ENCODE measurements at regions not wholly inside any gene's neighbourhood (a gene's known extent, or its start where the extent isn't known, plus 50 kb on each side); places are given as distances from the start of the nearest gene placed in this dataset.

DNA sequence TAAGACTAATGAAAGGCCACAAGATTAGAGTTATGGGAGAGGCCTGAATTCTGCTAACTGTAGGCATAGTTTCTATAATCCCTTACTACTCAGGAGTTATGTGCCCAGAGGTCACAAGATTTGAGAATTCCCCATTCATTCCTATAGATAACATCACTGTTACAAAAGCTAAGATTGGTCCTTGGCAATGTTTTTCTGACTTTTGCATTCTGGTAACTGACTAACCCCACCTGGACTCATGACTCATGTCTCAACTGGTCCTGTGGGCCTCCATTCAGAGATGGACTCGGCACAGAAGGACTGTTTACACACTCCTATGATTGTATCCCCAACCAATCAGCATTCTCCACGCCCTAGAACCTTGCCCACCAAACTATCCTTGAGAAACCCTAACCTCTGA is 249.0 kb upstream of the ZP4 start:
- intact Hi-C loops (cut with micrococcal nuclease): no loop called here
- DNase-seq: no peak
- no peak for ATAC-seq
- Histone ChIP-seq H3K27ac (ENCODE audit: low read depth, low read length) (no peak overlapping the region), H3K4me1 (ENCODE audit: control insufficient read depth in 2 of 2, insufficient read depth in 2 of 2, low read length in 2 of 2) (no peaks in the 10 kb centered on the region), H3K9me3 (ENCODE audit: control insufficient read depth in 2 of 3, low read length in 3 of 3) (no peaks in the 10 kb centered on the region), H3K36me3 (ENCODE audit: control insufficient read depth in 2 of 3, insufficient read depth in 3 of 3, low read length in 3 of 3) (no peaks in the 10 kb centered on the region), H3K4me3 (ENCODE audit: low read length) (no peak overlapping the region), H3K27me3 (ENCODE audit: control insufficient read depth in 2 of 2, insufficient read depth in 2 of 2, low read length in 2 of 2) (no peaks in the 10 kb centered on the region)
- no peaks in the 10 kb centered on the region for H3K4me1 Mint-ChIP-seq
- CTCF ChIA-PET: no interaction called here
- peaks cover 0 to 18% (median 3%) of the 10 kb centered on the region in 11 donors for H3K9me3 Mint-ChIP-seq
- no peaks in the 10 kb centered on the region for H3K36me3 Mint-ChIP-seq
- no peaks in the 10 kb centered on the region for H3K27me3 Mint-ChIP-seq
- H3K27ac Mint-ChIP-seq: no peak overlapping the region
- POLR2A ChIA-PET: no interaction called here
- no peak overlapping the region for H3K4me3 Mint-ChIP-seq

DNA sequence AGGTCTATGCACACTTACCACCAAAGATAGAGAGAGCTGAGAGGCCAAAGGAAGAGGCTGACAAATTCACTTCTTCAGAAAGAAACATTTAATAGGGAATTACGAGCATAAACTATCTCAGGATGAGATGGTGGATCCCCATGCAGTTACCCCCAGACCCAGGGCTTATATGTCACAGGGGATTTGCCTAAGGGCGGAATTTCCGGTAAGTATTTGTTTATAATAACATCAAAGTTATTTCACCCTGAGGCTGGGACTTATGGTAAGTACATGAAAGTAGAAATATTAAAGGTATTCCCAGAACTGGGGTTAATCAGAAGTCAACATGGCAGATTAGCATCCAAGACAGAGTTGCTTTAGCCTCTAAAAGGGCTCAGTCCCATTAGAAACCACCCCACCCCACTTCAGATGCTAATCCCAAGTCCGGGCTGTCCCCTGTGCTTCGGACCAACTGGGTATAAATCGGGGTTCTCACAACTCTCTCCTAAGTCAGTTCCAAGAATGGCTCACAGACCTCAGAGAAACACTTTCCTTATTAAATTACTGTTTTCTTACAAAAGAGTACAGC is 247.4 kb upstream of the ZP4 start:
- H3K36me3 Mint-ChIP-seq: no peaks in the 10 kb centered on the region
- H3K36me3 ChIP-seq (ENCODE audit: control insufficient read depth in 2 of 3, insufficient read depth in 3 of 3, low read length in 3 of 3): no peaks in the 10 kb centered on the region
- H3K4me3 ChIP-seq (ENCODE audit: low read length): no peak overlapping the region
- no peak overlapping the region for H3K27ac ChIP-seq (ENCODE audit: low read depth, low read length)
- ChIA-PET POLR2A (no interaction called here), CTCF (no interaction called here)
- H3K27me3 Mint-ChIP-seq: no peaks in the 10 kb centered on the region
- DNase-seq (no peak), ATAC-seq (no peak)
- no peaks in the 10 kb centered on the region for H3K27me3 ChIP-seq (ENCODE audit: control insufficient read depth in 2 of 2, insufficient read depth in 2 of 2, low read length in 2 of 2)
- H3K4me3 Mint-ChIP-seq: no peak overlapping the region
- intact Hi-C loops (cut with micrococcal nuclease): no loop called here
- H3K9me3 Mint-ChIP-seq: peaks cover 0 to 19% (median 2%) of the 10 kb centered on the region in 11 donors
- H3K4me1 ChIP-seq (ENCODE audit: control insufficient read depth in 2 of 2, insufficient read depth in 2 of 2, low read length in 2 of 2): no peaks in the 10 kb centered on the region
- H3K27ac Mint-ChIP-seq: no peak overlapping the region
- H3K9me3 ChIP-seq (ENCODE audit: control insufficient read depth in 2 of 3, low read length in 3 of 3): no peaks in the 10 kb centered on the region
- no peaks in the 10 kb centered on the region for H3K4me1 Mint-ChIP-seq

GRCh38 chr1:238135708-238136664 is 245.3 kb upstream of the ZP4 start:
- Mint-ChIP-seq H3K27me3 (no peaks in the 10 kb centered on the region), H3K4me1 (no peaks in the 10 kb centered on the region), H3K4me3 (no peak overlapping the region), H3K36me3 (no peaks in the 10 kb centered on the region), H3K27ac (no peak overlapping the region), H3K9me3 (peaks cover 0 to 19% (median 2%) of the 10 kb centered on the region in 11 donors)
- DNase-seq (no peak), ATAC-seq (no peak)
- H3K27me3 ChIP-seq (ENCODE audit: control insufficient read depth in 2 of 2, insufficient read depth in 2 of 2, low read length in 2 of 2): no peaks in the 10 kb centered on the region
- no peaks in the 10 kb centered on the region for H3K9me3 ChIP-seq (ENCODE audit: control insufficient read depth in 2 of 3, low read length in 3 of 3)
- ChIA-PET CTCF (no interaction called here), POLR2A (no interaction called here)
- intact Hi-C loops (cut with micrococcal nuclease): no loop called here
- no peak overlapping the region for H3K27ac ChIP-seq (ENCODE audit: low read depth, low read length)
- H3K4me3 ChIP-seq (ENCODE audit: low read length): no peak overlapping the region
- no peaks in the 10 kb centered on the region for H3K4me1 ChIP-seq (ENCODE audit: control insufficient read depth in 2 of 2, insufficient read depth in 2 of 2, low read length in 2 of 2)
- H3K36me3 ChIP-seq (ENCODE audit: control insufficient read depth in 2 of 3, insufficient read depth in 3 of 3, low read length in 3 of 3): no peaks in the 10 kb centered on the region

DNA sequence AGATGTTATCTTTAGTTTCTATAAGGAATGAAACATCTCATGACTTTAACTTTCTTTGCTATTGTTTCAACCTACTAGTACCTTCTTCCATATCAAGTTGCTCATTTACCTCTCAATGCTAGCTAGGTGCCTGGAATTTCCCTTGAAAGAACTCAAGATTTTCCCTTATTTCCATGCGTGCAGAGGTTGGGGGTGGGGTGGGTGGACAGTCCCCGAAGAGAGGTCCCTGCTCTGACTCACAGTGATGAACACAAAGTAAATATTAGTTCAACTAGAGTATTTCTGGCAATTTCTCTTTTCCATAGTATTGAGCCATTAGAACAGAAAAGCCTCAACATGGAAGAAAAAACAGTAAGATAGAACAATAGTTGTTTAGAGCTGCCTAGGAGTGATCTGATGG is 239.0 kb upstream of the ZP4 start:
- ATAC-seq: no peak
- intact Hi-C loops (cut with micrococcal nuclease): no loop called here
- no peak overlapping the region for H3K4me3 ChIP-seq (ENCODE audit: low read length)
- Mint-ChIP-seq H3K27me3 (no peaks in the 10 kb centered on the region), H3K4me1 (no peaks in the 10 kb centered on the region), H3K27ac (no peak overlapping the region), H3K4me3 (no peak overlapping the region), H3K36me3 (no peaks in the 10 kb centered on the region), H3K9me3 (peaks cover 0 to 10% (median 4%) of the 10 kb centered on the region in 11 donors)
- CTCF ChIA-PET: no interaction called here
- H3K9me3 ChIP-seq (ENCODE audit: control insufficient read depth in 2 of 3, low read length in 3 of 3): no peaks in the 10 kb centered on the region
- no peaks in the 10 kb centered on the region for H3K36me3 ChIP-seq (ENCODE audit: control insufficient read depth in 2 of 3, insufficient read depth in 3 of 3, low read length in 3 of 3)
- no peaks in the 10 kb centered on the region for H3K27me3 ChIP-seq (ENCODE audit: control insufficient read depth in 2 of 2, insufficient read depth in 2 of 2, low read length in 2 of 2)
- H3K4me1 ChIP-seq (ENCODE audit: control insufficient read depth in 2 of 2, insufficient read depth in 2 of 2, low read length in 2 of 2): no peaks in the 10 kb centered on the region
- POLR2A ChIA-PET: no interaction called here
- H3K27ac ChIP-seq (ENCODE audit: low read depth, low read length): no peak overlapping the region
- DNase-seq: no peak

- ChIA-PET CTCF (no interaction called here), POLR2A (no interaction called here)
- ATAC-seq (no peak), DNase-seq (no peak)
- H3K27ac ChIP-seq (ENCODE audit: low read depth, low read length): no peak overlapping the region
- peaks cover 0 to 5% (median 2%) of the 10 kb centered on the region in 11 donors for H3K9me3 Mint-ChIP-seq
- no peaks in the 10 kb centered on the region for H3K9me3 ChIP-seq (ENCODE audit: control insufficient read depth in 2 of 3, low read length in 3 of 3)
- H3K27me3 Mint-ChIP-seq: no peaks in the 10 kb centered on the region
- H3K4me1 ChIP-seq (ENCODE audit: control insufficient read depth in 2 of 2, insufficient read depth in 2 of 2, low read length in 2 of 2): no peaks in the 10 kb centered on the region
- H3K36me3 ChIP-seq (ENCODE audit: control insufficient read depth in 2 of 3, insufficient read depth in 3 of 3, low read length in 3 of 3): no peaks in the 10 kb centered on the region
- H3K27me3 ChIP-seq (ENCODE audit: control insufficient read depth in 2 of 2, insufficient read depth in 2 of 2, low read length in 2 of 2): no peaks in the 10 kb centered on the region
- no peaks in the 10 kb centered on the region for H3K4me1 Mint-ChIP-seq
- H3K4me3 ChIP-seq (ENCODE audit: low read length): no peak overlapping the region
- H3K27ac Mint-ChIP-seq: no peak overlapping the region
- no peak overlapping the region for H3K4me3 Mint-ChIP-seq
- H3K36me3 Mint-ChIP-seq: no peaks in the 10 kb centered on the region
- intact Hi-C loops (cut with micrococcal nuclease): no loop called here
Observed at GRCh38 chr1:238123201-238123600, 232.5 kb upstream of the ZP4 start.

DNA sequence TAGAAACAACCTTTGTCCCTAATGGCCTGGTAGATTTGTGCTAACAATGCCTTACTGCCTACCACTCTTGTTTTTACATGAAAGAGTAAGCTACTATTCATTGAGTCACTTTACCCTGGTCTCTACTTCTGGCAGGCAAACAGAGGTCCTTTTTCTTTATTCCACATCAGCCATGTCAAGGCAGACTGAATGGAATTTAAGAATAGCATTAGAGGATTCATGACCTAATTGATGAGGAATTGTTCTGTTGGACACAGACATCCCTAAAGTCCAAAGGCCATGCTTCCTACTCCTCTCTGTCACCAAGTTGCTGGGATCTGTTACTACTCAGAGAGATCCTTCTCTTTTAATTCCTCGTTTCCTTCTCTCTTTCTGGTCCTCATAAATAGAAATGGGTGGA is 229.1 kb upstream of the ZP4 start:
- Histone ChIP-seq H3K4me3 (ENCODE audit: low read length) (no peak overlapping the region), H3K9me3 (ENCODE audit: control insufficient read depth in 2 of 3, low read length in 3 of 3) (no peaks in the 10 kb centered on the region), H3K4me1 (ENCODE audit: control insufficient read depth in 2 of 2, insufficient read depth in 2 of 2, low read length in 2 of 2) (no peaks in the 10 kb centered on the region), H3K27me3 (ENCODE audit: control insufficient read depth in 2 of 2, insufficient read depth in 2 of 2, low read length in 2 of 2) (no peaks in the 10 kb centered on the region), H3K36me3 (ENCODE audit: control insufficient read depth in 2 of 3, insufficient read depth in 3 of 3, low read length in 3 of 3) (no peaks in the 10 kb centered on the region), H3K27ac (ENCODE audit: low read depth, low read length) (no peak overlapping the region)
- DNase-seq (no peak), ATAC-seq (no peak)
- Mint-ChIP-seq H3K4me1 (peaks cover 0 to 2% (median 0%) of the 10 kb centered on the region in 7 donors), H3K4me3 (no peak overlapping the region), H3K9me3 (peaks cover 0 to 5% (median 2%) of the 10 kb centered on the region in 11 donors), H3K27ac (no peak overlapping the region), H3K27me3 (no peaks in the 10 kb centered on the region), H3K36me3 (no peaks in the 10 kb centered on the region)
- POLR2A ChIA-PET: no interaction called here
- CTCF ChIA-PET: no interaction called here
- intact Hi-C loops (cut with micrococcal nuclease): no loop called here

- H3K36me3 Mint-ChIP-seq: no peaks in the 10 kb centered on the region
- intact Hi-C loops (cut with micrococcal nuclease): no loop called here
- ATAC-seq (no peak), DNase-seq (no peak)
- no peaks in the 10 kb centered on the region for H3K27me3 ChIP-seq (ENCODE audit: control insufficient read depth in 2 of 2, insufficient read depth in 2 of 2, low read length in 2 of 2)
- H3K9me3 ChIP-seq (ENCODE audit: control insufficient read depth in 2 of 3, low read length in 3 of 3): no peaks in the 10 kb centered on the region
- H3K9me3 Mint-ChIP-seq: peaks cover 0 to 5% (median 2%) of the 10 kb centered on the region in 11 donors
- H3K4me1 ChIP-seq (ENCODE audit: control insufficient read depth in 2 of 2, insufficient read depth in 2 of 2, low read length in 2 of 2): no peaks in the 10 kb centered on the region
- no peak overlapping the region for H3K4me3 Mint-ChIP-seq
- H3K4me1 Mint-ChIP-seq: peaks cover 0 to 2% (median 0%) of the 10 kb centered on the region in 7 donors
- ChIA-PET POLR2A (no interaction called here), CTCF (no interaction called here)
- no peak overlapping the region for H3K4me3 ChIP-seq (ENCODE audit: low read length)
- H3K36me3 ChIP-seq (ENCODE audit: control insufficient read depth in 2 of 3, insufficient read depth in 3 of 3, low read length in 3 of 3): no peaks in the 10 kb centered on the region
- H3K27ac Mint-ChIP-seq: no peak overlapping the region
- H3K27ac ChIP-seq (ENCODE audit: low read depth, low read length): no peak overlapping the region
- H3K27me3 Mint-ChIP-seq: no peaks in the 10 kb centered on the region
Observed at GRCh38 chr1:238119060-238119459, 228.3 kb upstream of the ZP4 start.
